NCI-H82 treated with DMSO at 0.1 percent for 48 hours (cell line): ENCODE measurements at regions not wholly inside any gene's neighbourhood (a gene's known extent, or its start where the extent isn't known, plus 50 kb on each side); places are given as distances from the start of the nearest gene placed in this dataset.
A peak's percentile ranks its signal among the peaks of the same experiment; 100 is the strongest.

Experiments
- DNase-seq: peaks from one replicate; lab custom pipeline; 2025; ENCODE audit not compliant: unreplicated experiment; lab: John Stamatoyannopoulos, UW

DNA sequence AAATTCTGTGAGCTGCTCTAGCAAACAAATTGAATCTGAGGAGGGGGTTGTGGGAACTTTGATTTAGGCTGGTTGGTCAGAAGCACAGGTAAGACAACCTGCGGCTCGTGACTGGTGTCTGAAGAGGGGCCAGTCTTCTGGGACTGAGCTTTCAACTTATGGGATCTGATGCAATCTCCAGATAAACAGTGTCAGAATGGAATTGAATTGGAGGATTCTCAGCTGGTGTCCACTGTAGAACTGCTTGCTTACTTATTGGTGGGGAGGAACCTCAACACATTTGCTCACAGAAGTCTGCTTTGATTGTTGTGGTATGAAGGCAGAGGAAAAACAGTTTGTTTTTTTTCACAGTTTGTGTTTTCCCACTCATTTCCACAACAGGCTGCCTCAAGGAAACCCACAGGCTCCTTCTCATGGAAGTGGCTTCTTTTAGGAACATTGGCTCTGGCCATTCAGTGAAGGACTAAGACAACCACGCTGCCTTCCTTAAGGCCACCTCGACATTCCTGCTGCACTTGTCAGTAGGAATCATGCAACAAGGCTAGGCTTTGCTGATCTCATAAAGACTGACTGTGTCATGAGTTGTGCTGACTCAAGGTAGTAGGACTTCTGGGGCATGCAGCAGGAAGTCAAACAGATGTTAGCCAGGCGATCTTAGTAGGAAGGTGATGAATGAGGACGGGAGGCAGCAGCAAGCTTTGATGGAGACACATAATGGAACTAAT lies 104.7 kb downstream of the TSN start:
- no peak for DNase-seq

DNA sequence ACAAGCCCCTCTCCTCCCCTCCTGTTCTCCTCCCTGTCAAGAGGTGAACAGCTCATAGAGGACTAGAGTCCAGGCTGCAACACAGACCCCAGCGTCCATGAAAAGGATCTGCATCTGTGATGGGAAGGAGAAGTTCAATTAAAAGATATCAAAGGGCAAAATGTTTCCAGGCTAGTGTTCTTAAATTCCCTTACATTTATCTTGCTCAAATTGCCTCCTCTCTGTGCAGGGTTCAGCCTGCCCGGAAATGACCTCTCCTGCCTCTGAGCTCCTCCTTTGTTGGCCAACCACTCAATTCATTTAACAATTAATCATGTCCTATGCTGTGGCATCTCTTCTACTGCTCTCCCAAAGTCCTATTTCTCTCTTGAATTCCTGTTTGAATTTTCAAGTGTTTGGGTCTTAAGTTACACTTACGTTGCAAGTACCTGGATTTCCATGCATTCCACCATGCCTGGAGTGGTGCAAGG lies 105.3 kb downstream of the TSN start:
- DNase-seq: no peak

GRCh38 chr2:121862286-121862685 lies 106.8 kb downstream of the TSN start:
- DNase-seq: no peak

DNA sequence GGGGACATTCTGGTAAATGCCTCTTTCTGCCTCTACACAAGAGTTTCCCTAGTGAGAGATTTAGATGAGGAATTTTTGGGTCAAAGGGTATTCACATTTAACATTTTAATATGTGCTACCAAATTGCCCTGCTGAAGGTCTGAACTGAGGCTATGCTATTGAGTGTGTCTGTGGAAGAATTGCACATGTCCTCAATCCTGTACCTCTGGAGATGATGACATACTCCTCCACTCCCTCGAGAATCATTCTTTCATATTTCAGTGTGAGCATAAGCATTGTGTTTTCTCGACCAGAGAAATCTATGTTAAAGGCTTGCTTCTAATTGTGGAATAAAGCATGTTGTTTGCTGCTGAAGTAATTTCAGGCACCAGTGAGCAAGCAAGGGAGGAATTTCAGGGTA lies 110.5 kb downstream of the TSN start:
- no peak for DNase-seq

DNA sequence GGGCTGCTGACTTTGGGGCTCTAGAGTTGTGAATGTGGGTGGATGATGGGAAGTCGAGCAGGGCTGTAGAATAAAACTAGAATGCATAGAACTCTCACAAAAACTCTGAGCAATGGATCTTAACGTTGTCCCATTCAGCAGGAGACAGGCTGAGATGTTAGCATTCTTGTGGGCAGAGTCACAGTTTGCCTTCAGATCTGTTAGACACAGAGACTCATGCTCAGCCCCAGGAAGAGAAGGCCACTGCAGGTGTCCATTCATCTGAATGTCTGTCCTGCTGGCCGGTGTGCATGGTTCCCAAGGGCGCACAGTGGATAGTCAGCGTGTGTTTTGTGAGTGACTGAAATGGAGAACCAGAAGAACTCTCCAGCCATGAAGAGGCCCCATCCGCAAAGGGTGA lies 111.3 kb downstream of the TSN start:
- DNase-seq: no peak

- DNase-seq: peak; percentile 76
Measured at GRCh38 chr2:121868652-121869051, 113.2 kb downstream of the TSN start.

DNA sequence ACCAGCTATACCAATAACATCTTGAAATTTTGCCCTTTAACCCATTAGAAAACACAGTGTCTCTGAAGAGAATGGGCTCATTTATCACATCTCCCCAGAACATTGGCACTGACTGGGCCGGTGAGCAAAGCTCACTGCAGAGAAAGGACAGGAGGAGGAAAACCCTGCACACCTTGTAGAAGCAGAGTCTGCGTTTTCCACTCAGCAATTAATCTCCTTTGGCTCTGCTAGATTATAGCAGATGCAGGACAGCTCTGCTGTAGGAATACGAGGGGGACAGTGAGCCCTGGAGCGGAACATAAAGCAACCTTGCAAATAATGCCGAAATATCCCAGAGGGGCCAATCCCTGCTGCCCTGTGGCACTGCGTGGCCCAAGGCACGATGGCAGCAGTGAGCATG lies 113.9 kb downstream of the TSN start:
- DNase-seq: peak; percentile 76

- no peak for DNase-seq
Measured at GRCh38 chr2:121869873-121870272, 114.4 kb downstream of the TSN start.

- no peak for DNase-seq
Measured at GRCh38 chr2:121872651-121873050, 117.2 kb downstream of the TSN start.

GRCh38 chr2:121873864-121874263 lies 118.4 kb downstream of the TSN start:
- DNase-seq: no peak

- no peak for DNase-seq
Measured at GRCh38 chr2:121875585-121876185, 120.2 kb downstream of the TSN start.

- no peak for DNase-seq
Measured at GRCh38 chr2:121877366-121877765, 121.9 kb downstream of the TSN start.

DNA sequence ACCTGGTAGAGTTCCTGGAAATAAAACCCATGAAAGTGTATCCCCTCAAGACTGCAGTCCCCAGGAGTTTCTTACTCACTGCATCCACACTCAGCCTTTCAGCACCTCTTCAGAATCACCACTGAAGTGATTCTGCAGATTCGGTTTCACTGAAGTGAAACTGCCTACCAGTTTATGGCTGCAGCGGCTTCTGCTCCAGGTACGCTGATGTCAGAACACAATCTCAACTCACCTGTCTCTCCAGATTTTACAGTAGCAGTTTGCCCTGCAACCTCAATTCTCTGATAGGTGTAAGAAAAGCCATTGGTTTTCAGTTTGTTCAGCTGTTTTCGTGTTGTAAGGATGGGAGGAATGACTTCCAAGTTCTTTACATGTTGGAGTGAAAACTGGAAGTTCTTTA lies 124.8 kb downstream of the TSN start:
- no peak for DNase-seq

DNA sequence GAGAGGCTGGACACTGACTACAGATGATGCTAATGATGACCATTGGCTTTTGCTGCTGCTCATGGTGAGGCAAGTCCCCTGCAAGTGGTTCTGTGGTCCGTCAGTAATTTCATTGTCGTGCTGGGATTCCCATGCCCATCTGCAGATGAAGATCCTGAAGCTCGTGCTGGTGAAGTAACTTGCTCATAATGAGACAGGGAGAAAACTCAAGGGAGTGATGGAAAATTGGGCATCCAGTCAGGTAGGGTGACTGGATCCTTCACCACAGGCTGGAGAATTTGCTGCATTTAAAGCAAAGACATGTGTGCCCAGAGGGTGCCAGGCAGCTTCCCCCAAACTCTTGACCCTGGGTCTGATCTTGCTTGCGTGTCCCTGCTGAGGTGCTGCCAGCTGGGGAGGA lies 125.6 kb downstream of the TSN start:
- DNase-seq: no peak

GRCh38 chr2:121881950-121882349 lies 126.5 kb downstream of the TSN start:
- no peak for DNase-seq

GRCh38 chr2:121884078-121884477 lies 128.6 kb downstream of the TSN start:
- DNase-seq: no peak

DNA sequence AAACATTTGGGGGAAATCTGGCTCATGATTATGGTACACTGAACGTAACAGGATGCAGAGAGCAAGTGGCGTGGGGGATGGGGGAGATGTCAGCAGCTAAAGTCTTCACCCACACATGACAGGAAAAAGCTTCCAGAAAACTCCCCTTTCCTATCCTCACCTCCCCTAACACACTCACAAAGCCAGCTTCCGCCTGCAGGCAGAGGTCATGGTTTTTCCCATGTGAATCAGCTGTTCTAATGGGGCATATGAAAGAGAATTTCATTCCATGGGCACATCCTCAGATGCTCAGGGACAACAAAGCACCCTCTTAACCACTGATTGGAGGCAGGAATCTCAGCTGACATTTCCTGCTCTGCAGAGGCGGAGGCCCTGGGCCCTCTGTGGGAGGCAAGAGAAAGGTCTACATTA lies 129.1 kb downstream of the TSN start:
- DNase-seq: no peak

GRCh38 chr2:121886059-121886458 lies 130.6 kb downstream of the TSN start:
- no peak for DNase-seq

DNA sequence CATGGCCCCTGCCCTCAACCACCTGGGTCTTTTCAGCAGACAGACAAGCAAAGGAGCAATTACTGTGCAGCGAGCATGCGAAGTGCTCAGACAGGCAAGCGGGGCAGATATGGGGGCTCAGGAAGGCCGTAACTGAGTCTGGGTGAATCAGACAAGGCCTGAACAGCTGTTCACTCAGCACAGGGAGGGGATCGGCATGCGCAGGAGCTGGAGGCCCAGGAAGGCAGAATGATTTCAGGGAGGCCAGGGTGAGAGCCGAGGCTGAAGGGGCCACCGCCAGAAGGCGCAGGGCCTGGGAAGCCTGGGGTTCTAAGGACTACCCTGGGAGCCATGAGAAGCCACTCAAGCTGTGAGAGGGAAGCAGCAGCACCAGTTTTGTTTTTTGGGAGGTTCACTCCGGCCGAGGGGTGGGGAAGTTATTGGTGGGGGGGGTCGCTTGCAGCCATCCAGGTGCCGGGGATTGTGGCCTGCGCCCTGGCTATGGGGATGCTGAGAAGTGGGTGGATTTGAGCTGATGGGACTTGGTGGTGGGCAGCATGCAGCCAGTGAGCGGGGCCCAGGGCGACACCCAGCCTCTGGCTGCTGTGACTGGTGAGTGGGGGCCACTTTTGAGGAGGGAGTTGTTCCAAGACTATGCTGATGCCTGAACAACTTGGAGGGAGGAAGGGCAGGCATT lies 132.2 kb downstream of the TSN start:
- DNase-seq: no peak

DNA sequence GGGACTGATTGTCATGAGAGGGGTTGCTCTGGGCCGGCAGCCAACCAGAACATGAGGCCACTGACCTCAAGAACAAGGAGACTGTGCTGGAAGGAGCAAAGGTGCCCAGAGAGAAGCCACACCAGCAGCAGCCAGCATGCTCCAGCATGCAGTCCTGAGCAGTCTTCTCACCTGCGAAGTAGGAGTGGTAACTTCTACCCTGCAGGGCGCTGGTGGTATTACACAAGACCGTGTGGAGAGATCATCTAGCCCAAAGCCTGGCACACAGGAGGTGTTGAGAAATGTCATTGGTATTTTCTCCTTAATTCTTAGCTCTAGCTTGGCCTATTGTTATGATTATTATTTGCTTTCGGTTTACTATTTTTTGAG lies 132.7 kb downstream of the TSN start:
- no peak for DNase-seq

GRCh38 chr2:121890041-121890440 lies 134.6 kb downstream of the TSN start:
- DNase-seq: peak; percentile 65
